DMS114 treated with DMSO at 0.1 percent for 48 hours (cell line): ENCODE measurements at regions not wholly inside any gene's neighbourhood (a gene's known extent, or its start where the extent isn't known, plus 50 kb on each side); places are given as distances from the start of the nearest gene placed in this dataset.

Experiments used
- DNase-seq: peaks from one replicate; lab custom pipeline; 2025; ENCODE audit not compliant: unreplicated experiment; lab: John Stamatoyannopoulos, UW

- DNase-seq, result no peak
Observed at GRCh38 chr13:71089056-71089455, 777.9 kb downstream of the DACH1 start.

- no peak for DNase-seq
Observed at GRCh38 chr13:71087432-71087831, 779.6 kb downstream of the DACH1 start.

GRCh38 chr13:71087006-71087405, 780.0 kb downstream of the DACH1 start:
- no peak for DNase-seq

GRCh38 chr13:71082631-71083030, 784.4 kb downstream of the DACH1 start:
- no peak for DNase-seq

GRCh38 chr13:71079638-71080037, 787.4 kb downstream of the DACH1 start:
- no peak for DNase-seq

GRCh38 chr13:71068041-71068440, 799.0 kb downstream of the DACH1 start:
- no peak for DNase-seq

GRCh38 chr13:71067165-71067815, 799.7 kb downstream of the DACH1 start:
- DNase-seq, result no peak

GRCh38 chr13:71056581-71056980, 810.4 kb downstream of the DACH1 start:
- DNase-seq, result no peak

- DNase-seq, result no peak
Observed at GRCh38 chr13:71055644-71056043, 811.4 kb downstream of the DACH1 start.

GRCh38 chr13:71055047-71055446, 812.0 kb downstream of the DACH1 start:
- no peak for DNase-seq

GRCh38 chr13:71054358-71054757, 812.6 kb downstream of the DACH1 start:
- no peak for DNase-seq

- no peak for DNase-seq
Observed at GRCh38 chr13:71051573-71051972, 815.4 kb downstream of the DACH1 start.

- DNase-seq, result no peak
Observed at GRCh38 chr13:71046360-71047079, 820.5 kb downstream of the DACH1 start.

GRCh38 chr13:71045101-71045500, 821.9 kb downstream of the DACH1 start:
- no peak for DNase-seq

- DNase-seq, result no peak
Observed at GRCh38 chr13:71039440-71039839, 827.6 kb downstream of the DACH1 start.

- DNase-seq, result no peak
Observed at GRCh38 chr13:71034018-71034417, 833.0 kb downstream of the DACH1 start.

- no peak for DNase-seq
Observed at GRCh38 chr13:71033026-71033425, 834.0 kb downstream of the DACH1 start.

- DNase-seq, result no peak
Observed at GRCh38 chr13:71030784-71031183, 836.2 kb downstream of the DACH1 start.

- DNase-seq, result no peak
Observed at GRCh38 chr13:71028884-71029283, 838.1 kb downstream of the DACH1 start.

GRCh38 chr13:71021825-71022422, 845.1 kb downstream of the DACH1 start:
- no peak for DNase-seq

GRCh38 chr13:71018995-71019394, 848.0 kb downstream of the DACH1 start:
- DNase-seq, result no peak

GRCh38 chr13:71018544-71018943, 848.5 kb downstream of the DACH1 start:
- DNase-seq, result no peak
